ENCODE measurements at regions not wholly inside any gene's neighbourhood (a gene's known extent, or its start where the extent isn't known, plus 50 kb on each side); places are given as distances from the start of the nearest gene placed in this dataset.

DNA sequence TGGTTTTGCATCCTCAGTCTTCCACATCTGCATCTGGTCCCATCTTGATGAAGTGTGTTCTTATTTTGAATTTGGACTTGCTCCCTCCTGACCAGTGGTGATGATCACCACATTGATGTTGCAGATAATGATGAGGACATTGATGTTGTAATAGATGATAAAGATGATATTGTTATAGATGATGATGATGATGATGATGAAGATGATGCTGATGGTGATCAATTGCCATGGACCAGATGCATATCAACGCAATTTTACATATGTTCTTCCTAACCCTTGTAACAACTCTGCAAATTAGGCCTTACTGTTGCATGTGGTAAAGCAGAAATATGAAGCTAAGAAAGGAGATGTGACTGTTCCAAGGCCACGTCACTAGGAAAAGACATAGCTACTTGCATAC lies 380.3 kb upstream of the TBX3 start:
- ATAC-seq, result no peak

DNA sequence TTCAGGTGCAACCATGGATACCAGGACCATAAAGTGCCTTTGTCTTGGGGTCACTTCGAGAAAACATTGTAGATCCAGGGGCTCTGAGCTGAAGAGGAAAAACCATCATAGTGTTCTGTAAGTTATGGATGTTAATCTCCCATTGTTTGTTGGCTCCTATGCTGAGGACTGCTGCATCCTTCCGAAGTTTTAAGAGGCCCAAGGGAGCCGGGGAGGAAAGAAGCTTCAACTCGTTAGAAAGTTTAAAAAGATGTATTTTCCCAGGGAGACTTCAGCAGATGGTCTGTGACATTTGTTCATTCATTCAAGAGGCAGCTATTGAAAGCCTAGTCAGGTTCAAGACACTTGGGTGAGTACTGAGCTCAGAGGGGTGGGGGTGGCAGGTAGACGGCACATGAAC lies 378.8 kb upstream of the TBX3 start:
- no peak for ATAC-seq
- TF ChIP-seq, protein P1, sequence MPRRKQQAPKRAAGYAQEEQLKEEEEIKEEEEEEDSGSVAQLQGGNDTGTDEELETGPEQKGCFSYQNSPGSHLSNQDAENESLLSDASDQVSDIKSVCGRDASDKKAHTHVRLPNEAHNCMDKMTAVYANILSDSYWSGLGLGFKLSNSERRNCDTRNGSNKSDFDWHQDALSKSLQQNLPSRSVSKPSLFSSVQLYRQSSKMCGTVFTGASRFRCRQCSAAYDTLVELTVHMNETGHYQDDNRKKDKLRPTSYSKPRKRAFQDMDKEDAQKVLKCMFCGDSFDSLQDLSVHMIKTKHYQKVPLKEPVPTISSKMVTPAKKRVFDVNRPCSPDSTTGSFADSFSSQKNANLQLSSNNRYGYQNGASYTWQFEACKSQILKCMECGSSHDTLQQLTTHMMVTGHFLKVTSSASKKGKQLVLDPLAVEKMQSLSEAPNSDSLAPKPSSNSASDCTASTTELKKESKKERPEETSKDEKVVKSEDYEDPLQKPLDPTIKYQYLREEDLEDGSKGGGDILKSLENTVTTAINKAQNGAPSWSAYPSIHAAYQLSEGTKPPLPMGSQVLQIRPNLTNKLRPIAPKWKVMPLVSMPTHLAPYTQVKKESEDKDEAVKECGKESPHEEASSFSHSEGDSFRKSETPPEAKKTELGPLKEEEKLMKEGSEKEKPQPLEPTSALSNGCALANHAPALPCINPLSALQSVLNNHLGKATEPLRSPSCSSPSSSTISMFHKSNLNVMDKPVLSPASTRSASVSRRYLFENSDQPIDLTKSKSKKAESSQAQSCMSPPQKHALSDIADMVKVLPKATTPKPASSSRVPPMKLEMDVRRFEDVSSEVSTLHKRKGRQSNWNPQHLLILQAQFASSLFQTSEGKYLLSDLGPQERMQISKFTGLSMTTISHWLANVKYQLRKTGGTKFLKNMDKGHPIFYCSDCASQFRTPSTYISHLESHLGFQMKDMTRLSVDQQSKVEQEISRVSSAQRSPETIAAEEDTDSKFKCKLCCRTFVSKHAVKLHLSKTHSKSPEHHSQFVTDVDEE (CRISPR knock-in tag; IDR thresholded peaks at IDR 0.05), result no peak
- TF ChIP-seq SNAI2 (CRISPR knock-in tag; IDR thresholded peaks at IDR 0.05) (no peak), CSDC2 (CRISPR knock-in tag; IDR thresholded peaks at IDR 0.05) (no peak), ARNTL (CRISPR knock-in tag; IDR thresholded peaks at IDR 0.05; ENCODE audit: borderline replicate concordance, low read depth) (no peak), ISL1 (CRISPR knock-in tag; IDR thresholded peaks at IDR 0.05) (no peak), ZNF8 (CRISPR knock-in tag; IDR thresholded peaks at IDR 0.05) (no peak), BACH2 (CRISPR knock-in tag; IDR thresholded peaks at IDR 0.05; ENCODE audit: borderline replicate concordance) (no peak), GLIS3 (CRISPR knock-in tag; IDR thresholded peaks at IDR 0.05) (no peak)
- TF ChIP-seq, protein P2, sequence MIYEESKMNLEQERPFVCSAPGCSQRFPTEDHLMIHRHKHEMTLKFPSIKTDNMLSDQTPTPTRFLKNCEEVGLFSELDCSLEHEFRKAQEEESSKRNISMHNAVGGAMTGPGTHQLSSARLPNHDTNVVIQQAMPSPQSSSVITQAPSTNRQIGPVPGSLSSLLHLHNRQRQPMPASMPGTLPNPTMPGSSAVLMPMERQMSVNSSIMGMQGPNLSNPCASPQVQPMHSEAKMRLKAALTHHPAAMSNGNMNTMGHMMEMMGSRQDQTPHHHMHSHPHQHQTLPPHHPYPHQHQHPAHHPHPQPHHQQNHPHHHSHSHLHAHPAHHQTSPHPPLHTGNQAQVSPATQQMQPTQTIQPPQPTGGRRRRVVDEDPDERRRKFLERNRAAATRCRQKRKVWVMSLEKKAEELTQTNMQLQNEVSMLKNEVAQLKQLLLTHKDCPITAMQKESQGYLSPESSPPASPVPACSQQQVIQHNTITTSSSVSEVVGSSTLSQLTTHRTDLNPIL (CRISPR knock-in tag; IDR thresholded peaks at IDR 0.05; ENCODE audit: low read depth), result no peak

More for the DNA sequence above, 380.3 kb upstream of the TBX3 start:
- TF ChIP-seq PPARA (CRISPR knock-in tag; IDR thresholded peaks at IDR 0.05; ENCODE audit: borderline replicate concordance), result no peak
- TF ChIP-seq OSR1 (CRISPR knock-in tag; IDR thresholded peaks at IDR 0.05), result no peak

DNA sequence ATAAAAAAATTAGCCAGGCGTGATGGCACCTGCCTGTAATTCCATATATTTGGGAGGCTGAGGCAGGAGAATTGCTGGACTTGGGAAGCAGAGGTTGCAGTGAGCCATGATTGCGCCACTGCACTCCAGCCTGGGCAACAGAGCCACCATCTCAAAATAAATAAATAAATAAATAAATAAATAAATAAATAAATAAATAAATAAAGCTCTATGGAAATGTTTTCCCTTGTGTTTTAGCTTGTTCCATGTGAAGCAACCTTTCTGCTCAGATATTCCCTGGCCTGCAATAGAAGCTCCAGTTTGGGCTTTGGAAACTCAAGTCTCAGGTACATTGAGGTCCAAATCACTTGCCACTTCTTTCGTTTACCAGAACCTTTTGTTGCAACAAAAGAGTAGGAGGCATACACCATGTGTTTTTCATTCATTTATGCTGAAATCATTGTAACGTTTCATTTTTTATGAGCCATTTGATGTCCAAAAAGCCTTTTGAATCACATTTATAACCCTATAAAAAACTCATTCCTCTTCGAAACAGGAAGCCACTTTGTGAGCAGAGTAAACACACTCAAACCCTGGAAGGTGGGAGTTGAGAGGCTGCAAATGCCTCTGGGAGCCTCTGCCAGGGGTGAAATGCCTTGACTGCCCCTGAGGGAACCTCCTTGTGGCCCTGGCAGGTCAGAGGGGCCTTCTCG lies 376.6 kb upstream of the TBX3 start:
- TF ChIP-seq ZNF565 (CRISPR knock-in tag; conservative IDR thresholded peaks at IDR 0.05; ENCODE audit: low read depth) (no peak), ZFP30 (CRISPR knock-in tag; IDR thresholded peaks at IDR 0.05) (no peak), CSDC2 (CRISPR knock-in tag; IDR thresholded peaks at IDR 0.05) (no peak), ZFP3 (CRISPR knock-in tag; IDR thresholded peaks at IDR 0.05) (no peak), TOX (CRISPR knock-in tag; IDR thresholded peaks at IDR 0.05; ENCODE audit: borderline replicate concordance) (no peak), ZC3H10 (CRISPR knock-in tag; IDR thresholded peaks at IDR 0.05) (no peak), TCF4 (CRISPR knock-in tag; IDR thresholded peaks at IDR 0.05; ENCODE audit: borderline replicate concordance) (no peak), PPARA (CRISPR knock-in tag; IDR thresholded peaks at IDR 0.05; ENCODE audit: borderline replicate concordance) (no peak), ZNF8 (CRISPR knock-in tag; IDR thresholded peaks at IDR 0.05) (no peak), ARNTL (CRISPR knock-in tag; IDR thresholded peaks at IDR 0.05; ENCODE audit: borderline replicate concordance, low read depth) (no peak), ISL1 (CRISPR knock-in tag; IDR thresholded peaks at IDR 0.05) (no peak), ESRRG (CRISPR knock-in tag; IDR thresholded peaks at IDR 0.05) (no peak), SNAI2 (CRISPR knock-in tag; IDR thresholded peaks at IDR 0.05) (no peak), BACH2 (CRISPR knock-in tag; IDR thresholded peaks at IDR 0.05; ENCODE audit: borderline replicate concordance) (no peak), RARB (CRISPR knock-in tag; IDR thresholded peaks at IDR 0.05) (no peak)
- TF ChIP-seq, protein P2 (CRISPR knock-in tag; IDR thresholded peaks at IDR 0.05; ENCODE audit: low read depth), result no peak
- TF ChIP-seq, protein P3, sequence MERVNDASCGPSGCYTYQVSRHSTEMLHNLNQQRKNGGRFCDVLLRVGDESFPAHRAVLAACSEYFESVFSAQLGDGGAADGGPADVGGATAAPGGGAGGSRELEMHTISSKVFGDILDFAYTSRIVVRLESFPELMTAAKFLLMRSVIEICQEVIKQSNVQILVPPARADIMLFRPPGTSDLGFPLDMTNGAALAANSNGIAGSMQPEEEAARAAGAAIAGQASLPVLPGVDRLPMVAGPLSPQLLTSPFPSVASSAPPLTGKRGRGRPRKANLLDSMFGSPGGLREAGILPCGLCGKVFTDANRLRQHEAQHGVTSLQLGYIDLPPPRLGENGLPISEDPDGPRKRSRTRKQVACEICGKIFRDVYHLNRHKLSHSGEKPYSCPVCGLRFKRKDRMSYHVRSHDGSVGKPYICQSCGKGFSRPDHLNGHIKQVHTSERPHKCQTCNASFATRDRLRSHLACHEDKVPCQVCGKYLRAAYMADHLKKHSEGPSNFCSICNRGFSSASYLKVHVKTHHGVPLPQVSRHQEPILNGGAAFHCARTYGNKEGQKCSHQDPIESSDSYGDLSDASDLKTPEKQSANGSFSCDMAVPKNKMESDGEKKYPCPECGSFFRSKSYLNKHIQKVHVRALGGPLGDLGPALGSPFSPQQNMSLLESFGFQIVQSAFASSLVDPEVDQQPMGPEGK (CRISPR knock-in tag; IDR thresholded peaks at IDR 0.05; ENCODE audit: borderline replicate concordance), result no peak
- TF ChIP-seq, protein P4, sequence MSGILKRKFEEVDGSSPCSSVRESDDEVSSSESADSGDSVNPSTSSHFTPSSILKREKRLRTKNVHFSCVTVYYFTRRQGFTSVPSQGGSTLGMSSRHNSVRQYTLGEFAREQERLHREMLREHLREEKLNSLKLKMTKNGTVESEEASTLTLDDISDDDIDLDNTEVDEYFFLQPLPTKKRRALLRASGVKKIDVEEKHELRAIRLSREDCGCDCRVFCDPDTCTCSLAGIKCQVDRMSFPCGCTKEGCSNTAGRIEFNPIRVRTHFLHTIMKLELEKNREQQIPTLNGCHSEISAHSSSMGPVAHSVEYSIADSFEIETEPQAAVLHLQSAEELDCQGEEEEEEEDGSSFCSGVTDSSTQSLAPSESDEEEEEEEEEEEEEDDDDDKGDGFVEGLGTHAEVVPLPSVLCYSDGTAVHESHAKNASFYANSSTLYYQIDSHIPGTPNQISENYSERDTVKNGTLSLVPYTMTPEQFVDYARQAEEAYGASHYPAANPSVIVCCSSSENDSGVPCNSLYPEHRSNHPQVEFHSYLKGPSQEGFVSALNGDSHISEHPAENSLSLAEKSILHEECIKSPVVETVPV (CRISPR knock-in tag; IDR thresholded peaks at IDR 0.05), result no peak
- TF ChIP-seq, protein P1 (CRISPR knock-in tag; IDR thresholded peaks at IDR 0.05), result no peak
- TF ChIP-seq, protein P5, sequence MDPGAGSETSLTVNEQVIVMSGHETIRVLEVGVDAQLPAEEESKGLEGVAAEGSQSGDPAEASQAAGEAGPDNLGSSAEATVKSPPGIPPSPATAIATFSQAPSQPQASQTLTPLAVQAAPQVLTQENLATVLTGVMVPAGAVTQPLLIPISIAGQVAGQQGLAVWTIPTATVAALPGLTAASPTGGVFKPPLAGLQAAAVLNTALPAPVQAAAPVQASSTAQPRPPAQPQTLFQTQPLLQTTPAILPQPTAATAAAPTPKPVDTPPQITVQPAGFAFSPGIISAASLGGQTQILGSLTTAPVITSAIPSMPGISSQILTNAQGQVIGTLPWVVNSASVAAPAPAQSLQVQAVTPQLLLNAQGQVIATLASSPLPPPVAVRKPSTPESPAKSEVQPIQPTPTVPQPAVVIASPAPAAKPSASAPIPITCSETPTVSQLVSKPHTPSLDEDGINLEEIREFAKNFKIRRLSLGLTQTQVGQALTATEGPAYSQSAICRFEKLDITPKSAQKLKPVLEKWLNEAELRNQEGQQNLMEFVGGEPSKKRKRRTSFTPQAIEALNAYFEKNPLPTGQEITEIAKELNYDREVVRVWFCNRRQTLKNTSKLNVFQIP (CRISPR knock-in tag; IDR thresholded peaks at IDR 0.05; ENCODE audit: borderline replicate concordance, low read depth), result no peak
- no peak for ATAC-seq
